IMR-90 (cell line): ENCODE measurements at regions not wholly inside any gene's neighbourhood (a gene's known extent, or its start where the extent isn't known, plus 50 kb on each side); places are given as distances from the start of the nearest gene placed in this dataset.

Experiments
- BHLHE40 ChIP-seq: fragments of 150-350 bp; IDR thresholded peaks from 2 replicates; pipeline ENCODE4 v1.6.1; 2016; ENCODE audit warnings: mild to moderate bottlenecking, low read depth, low read length
- CEBPB ChIP-seq: IDR thresholded peaks from 2 replicates; pipeline ENCODE4 v1.6.1; 2012; ENCODE audit warnings: low read depth, low read length, improper control_type of control experiment
- ELK1 ChIP-seq: fragments of 150-350 bp; IDR thresholded peaks from 2 replicates; pipeline ENCODE4 v1.6.1; 2016; ENCODE audit warnings: low read depth, mild to moderate bottlenecking, low read length, moderate library complexity, borderline replicate concordance
- MAFK ChIP-seq: IDR thresholded peaks from 2 replicates; pipeline ENCODE4 v1.6.1; 2012; ENCODE audit warnings: low read depth, low read length, improper control_type of control experiment
- NFE2L2 ChIP-seq: fragments of 150-350 bp; IDR thresholded peaks from 2 replicates; pipeline ENCODE4 v1.6.1; 2016; ENCODE audit warnings: low read depth, mild to moderate bottlenecking, low read length
- POLR2A ChIP-seq: IDR thresholded peaks from 2 replicates; pipeline ENCODE4 v1.6.1; 2012; ENCODE audit warnings: mild to moderate bottlenecking, low read depth, low read length
- RAD21 ChIP-seq: IDR thresholded peaks from 2 replicates; pipeline ENCODE4 v1.6.1; 2012; ENCODE audit warnings: low read length, improper control_type of control experiment
- RCOR1 ChIP-seq: IDR thresholded peaks from 2 replicates; pipeline ENCODE4 v1.6.1; 2012; ENCODE audit warnings: mild to moderate bottlenecking, low read length, improper control_type of control experiment; ENCODE audit not compliant: insufficient replicate concordance
- RFX5 ChIP-seq: IDR thresholded peaks from 2 replicates; pipeline ENCODE4 v1.8.0; 2012; ENCODE audit warnings: low read depth, mild to moderate bottlenecking, low read length, moderate library complexity
- SMC3 ChIP-seq: fragments of 150-350 bp; IDR thresholded peaks from 2 replicates; pipeline ENCODE4 v1.6.1; 2016; ENCODE audit warnings: low read depth, mild to moderate bottlenecking, antibody characterized with exemption, low read length, moderate library complexity
- USF2 ChIP-seq: fragments of 150-350 bp; IDR thresholded peaks from 2 replicates; pipeline ENCODE4 v1.6.1; 2017; ENCODE audit warnings: mild to moderate bottlenecking, antibody characterized with exemption, low read length, low read depth
- TF ChIP-seq, protein P1 (sequence below): conservative IDR thresholded peaks from 2 replicates; pipeline ENCODE4 v1.5.1; 2012; ENCODE audit warnings: mild to moderate bottlenecking, low read depth, low read length, improper control_type of control experiment

DNA sequence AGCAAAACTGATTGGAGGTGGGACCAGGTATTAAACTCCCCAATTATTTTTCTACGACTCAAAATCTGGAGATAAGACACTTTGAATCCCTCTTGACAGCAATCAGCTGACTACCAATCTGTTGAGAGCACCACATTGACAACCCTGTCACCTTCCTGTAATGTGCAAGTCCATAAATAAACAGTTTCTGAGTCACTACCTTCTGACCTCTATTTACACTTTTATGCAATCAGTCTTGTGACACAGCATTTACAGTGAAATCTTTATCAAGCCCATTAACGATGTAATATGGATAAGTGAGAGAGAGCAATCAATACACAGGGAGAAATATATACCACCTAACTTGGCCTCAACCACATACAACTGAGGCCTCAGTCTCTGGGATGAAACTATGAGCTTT, 283.7 kb upstream of the ANO5 start:
- TF ChIP-seq, protein P1, sequence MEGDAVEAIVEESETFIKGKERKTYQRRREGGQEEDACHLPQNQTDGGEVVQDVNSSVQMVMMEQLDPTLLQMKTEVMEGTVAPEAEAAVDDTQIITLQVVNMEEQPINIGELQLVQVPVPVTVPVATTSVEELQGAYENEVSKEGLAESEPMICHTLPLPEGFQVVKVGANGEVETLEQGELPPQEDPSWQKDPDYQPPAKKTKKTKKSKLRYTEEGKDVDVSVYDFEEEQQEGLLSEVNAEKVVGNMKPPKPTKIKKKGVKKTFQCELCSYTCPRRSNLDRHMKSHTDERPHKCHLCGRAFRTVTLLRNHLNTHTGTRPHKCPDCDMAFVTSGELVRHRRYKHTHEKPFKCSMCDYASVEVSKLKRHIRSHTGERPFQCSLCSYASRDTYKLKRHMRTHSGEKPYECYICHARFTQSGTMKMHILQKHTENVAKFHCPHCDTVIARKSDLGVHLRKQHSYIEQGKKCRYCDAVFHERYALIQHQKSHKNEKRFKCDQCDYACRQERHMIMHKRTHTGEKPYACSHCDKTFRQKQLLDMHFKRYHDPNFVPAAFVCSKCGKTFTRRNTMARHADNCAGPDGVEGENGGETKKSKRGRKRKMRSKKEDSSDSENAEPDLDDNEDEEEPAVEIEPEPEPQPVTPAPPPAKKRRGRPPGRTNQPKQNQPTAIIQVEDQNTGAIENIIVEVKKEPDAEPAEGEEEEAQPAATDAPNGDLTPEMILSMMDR: no peak
- TF ChIP-seq BHLHE40 (no peak), POLR2A (no peak), NFE2L2 (no peak), CEBPB (no peak), RFX5 (no peak), ELK1 (no peak), SMC3 (no peak), USF2 (no peak), RAD21 (no peak), RCOR1 (no peak), MAFK (no peak)
